Neural crest cell (in vitro differentiated cells): ENCODE measurements at regions not wholly inside any gene's neighbourhood (a gene's known extent, or its start where the extent isn't known, plus 50 kb on each side); places are given as distances from the start of the nearest gene placed in this dataset.

ENCODE experiments used
- DNase-seq: peaks from one replicate; pipeline ENCODE4 v3.0.0; 2021; ENCODE audit warnings: low read depth, mixed read lengths, low spot score
- H3K27ac Mint-ChIP-seq: one replicate; pipeline ENCODE4 v1.8.0; 2021; ENCODE audit warnings: mild to moderate bottlenecking, mixed read lengths; ENCODE audit not compliant: unreplicated experiment
- H3K27me3 Mint-ChIP-seq: 2 replicates; pipeline ENCODE4 v1.8.0; 2021; ENCODE audit warnings: low read depth, mild to moderate bottlenecking, mixed read lengths
- H3K36me3 Mint-ChIP-seq: 2 replicates; pipeline ENCODE4 v1.8.0; 2021; ENCODE audit warnings: low read depth, mild to moderate bottlenecking, mixed read lengths
- H3K4me1 Mint-ChIP-seq: 2 replicates; pipeline ENCODE4 v1.8.0; 2021; ENCODE audit warnings: mixed read lengths
- H3K4me3 Mint-ChIP-seq: one replicate; pipeline ENCODE4 v1.8.0; 2021; ENCODE audit warnings: mild to moderate bottlenecking, mixed read lengths
- H3K9me3 Mint-ChIP-seq: 2 replicates; pipeline ENCODE4 v1.8.0; 2021; ENCODE audit warnings: mixed read lengths
- TF ChIP-seq, protein P1 (sequence below): fragments of 200-600 bp; sonication (generic); conservative IDR thresholded peaks from 2 replicates; pipeline ENCODE4 v1.5.0; 2021; ENCODE audit warnings: antibody characterized with exemption, mild to moderate bottlenecking

DNA sequence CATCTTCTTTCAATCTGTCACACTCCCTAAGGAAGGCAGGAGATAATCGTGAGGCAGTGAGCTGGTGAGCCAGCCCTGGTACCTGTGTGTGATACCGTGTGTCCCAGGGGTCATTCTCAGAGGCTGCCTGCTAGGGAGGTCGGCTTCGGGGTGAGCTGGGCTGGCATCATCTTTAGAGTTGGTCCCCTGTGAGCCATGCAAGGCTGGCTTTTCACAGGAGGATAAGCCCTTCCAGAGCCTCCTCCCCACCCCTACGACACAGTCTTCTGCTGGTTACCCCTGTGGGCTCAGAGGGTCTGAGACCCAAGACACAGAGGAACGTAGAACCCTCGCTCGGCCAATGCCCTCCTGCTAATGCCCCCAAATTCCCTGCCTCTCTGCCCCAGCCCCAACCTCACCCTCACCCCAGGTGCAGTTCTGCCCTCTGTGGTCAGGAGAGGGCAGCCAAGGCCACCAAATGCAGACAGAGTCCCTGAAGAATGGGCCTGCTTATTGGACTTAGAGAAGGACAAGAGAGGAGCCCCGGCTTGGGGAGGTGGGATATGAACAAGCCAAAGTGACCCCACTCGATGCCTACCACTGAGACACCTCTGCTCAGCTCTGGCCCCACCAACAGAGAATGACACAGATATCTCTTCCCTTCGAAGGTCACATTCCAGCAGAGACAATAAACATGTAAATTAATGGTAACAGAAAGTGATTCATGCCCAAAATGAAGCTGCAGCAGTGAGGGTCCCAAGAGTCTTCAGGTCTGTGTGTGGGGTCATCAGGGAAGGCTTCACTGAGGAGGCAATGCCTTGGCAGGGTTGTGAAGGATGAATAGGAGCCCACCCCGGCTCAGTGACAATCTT, 80.8 kb upstream of the CCL1 start:
- Mint-ChIP-seq H3K27ac (no peak overlapping the region), H3K9me3 (no peaks in the 10 kb centered on the region), H3K36me3 (no peaks in the 10 kb centered on the region), H3K4me1 (peaks cover 5% of the 10 kb centered on the region), H3K4me3 (no peak overlapping the region), H3K27me3 (peaks cover 47% of the 10 kb centered on the region)
- DNase-seq, result peak; percentile 14
- TF ChIP-seq, protein P1, sequence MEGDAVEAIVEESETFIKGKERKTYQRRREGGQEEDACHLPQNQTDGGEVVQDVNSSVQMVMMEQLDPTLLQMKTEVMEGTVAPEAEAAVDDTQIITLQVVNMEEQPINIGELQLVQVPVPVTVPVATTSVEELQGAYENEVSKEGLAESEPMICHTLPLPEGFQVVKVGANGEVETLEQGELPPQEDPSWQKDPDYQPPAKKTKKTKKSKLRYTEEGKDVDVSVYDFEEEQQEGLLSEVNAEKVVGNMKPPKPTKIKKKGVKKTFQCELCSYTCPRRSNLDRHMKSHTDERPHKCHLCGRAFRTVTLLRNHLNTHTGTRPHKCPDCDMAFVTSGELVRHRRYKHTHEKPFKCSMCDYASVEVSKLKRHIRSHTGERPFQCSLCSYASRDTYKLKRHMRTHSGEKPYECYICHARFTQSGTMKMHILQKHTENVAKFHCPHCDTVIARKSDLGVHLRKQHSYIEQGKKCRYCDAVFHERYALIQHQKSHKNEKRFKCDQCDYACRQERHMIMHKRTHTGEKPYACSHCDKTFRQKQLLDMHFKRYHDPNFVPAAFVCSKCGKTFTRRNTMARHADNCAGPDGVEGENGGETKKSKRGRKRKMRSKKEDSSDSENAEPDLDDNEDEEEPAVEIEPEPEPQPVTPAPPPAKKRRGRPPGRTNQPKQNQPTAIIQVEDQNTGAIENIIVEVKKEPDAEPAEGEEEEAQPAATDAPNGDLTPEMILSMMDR, result peak; percentile 47

DNA sequence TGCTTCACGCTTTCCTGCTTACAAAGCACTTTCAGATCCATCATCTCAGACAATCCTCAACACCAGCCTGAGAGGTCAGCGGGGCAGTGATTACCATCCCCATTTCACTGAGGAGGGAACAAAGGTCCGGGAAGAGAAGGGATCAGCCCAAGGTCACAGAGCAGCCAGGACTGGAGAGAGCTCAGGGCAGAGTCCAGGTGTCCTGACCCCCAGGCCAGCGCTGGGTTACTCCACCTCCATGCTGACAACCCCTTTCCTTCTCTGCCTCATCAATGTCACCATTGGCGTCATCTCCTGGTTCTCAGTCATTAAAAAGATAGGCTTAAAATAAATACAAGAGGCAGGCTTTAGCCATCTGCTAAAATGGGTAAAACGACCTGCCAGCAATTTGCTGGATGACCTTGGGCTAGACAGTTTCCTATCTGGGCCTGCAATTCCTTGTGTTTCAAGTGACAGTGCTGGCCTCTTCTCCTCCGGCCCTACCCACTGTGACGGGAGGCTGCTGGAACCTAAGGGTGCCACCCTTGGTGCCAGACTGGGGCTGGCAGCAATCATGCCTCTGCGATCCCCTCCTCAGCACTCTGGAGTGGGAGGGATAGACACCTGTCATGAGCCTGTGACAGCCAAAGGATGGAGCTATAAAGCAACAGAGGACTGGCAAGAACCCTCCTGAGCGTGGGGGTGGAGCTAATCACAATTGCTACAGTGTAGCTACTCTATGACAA, 79.5 kb upstream of the CCL1 start:
- peaks cover 5% of the 10 kb centered on the region for H3K4me1 Mint-ChIP-seq
- no peak for DNase-seq
- H3K27ac Mint-ChIP-seq, result no peak overlapping the region
- TF ChIP-seq, protein P1, result no peak
- no peaks in the 10 kb centered on the region for H3K36me3 Mint-ChIP-seq
- no peak overlapping the region for H3K4me3 Mint-ChIP-seq
- no peaks in the 10 kb centered on the region for H3K9me3 Mint-ChIP-seq
- peaks cover 45% of the 10 kb centered on the region for H3K27me3 Mint-ChIP-seq

DNA sequence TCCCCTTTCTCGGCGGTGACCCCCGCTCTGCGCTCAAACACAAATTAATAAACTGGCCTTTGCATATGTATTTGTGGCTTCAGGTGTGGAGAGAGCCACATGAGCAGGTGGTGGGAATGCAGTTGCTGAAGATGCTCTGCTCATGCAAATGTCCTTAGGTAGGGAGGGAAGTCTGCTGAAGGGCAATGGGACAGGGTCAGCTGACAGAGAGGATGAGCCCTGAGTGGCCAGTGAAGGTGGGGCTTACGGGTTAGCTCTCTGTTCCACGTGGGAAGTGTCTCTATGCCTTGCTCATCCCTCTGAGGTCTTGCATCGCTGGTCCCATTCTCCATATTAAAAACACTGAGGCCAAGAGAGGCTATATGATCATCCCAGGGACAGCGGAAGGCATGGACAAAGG, 74.2 kb upstream of the CCL1 start:
- H3K4me3 Mint-ChIP-seq, result no peak overlapping the region
- no peak for DNase-seq
- TF ChIP-seq, protein P1, result no peak
- H3K36me3 Mint-ChIP-seq, result no peaks in the 10 kb centered on the region
- H3K4me1 Mint-ChIP-seq, result peaks cover 2% of the 10 kb centered on the region
- H3K27ac Mint-ChIP-seq, result no peak overlapping the region
- H3K9me3 Mint-ChIP-seq, result no peaks in the 10 kb centered on the region
- H3K27me3 Mint-ChIP-seq, result peaks cover 48% of the 10 kb centered on the region

DNA sequence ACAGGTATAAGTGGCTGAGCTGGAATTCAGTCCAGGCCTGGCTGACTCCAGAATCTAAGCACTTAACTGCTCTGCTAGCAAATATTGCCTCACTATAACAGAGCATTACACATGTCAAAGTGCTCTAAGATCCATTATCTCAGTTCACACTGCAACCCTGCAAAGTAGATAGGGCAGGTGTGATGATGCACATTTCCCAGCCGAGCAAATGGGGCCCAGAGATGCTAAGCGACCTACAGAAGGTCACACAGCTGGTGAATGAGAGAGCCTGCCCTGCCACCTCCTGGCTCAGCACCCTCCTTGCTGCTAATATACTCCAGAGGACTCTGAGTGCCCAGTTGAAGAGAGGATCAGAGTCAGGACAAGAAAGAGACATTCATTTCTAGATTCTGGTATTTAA, 73.6 kb upstream of the CCL1 start:
- H3K27ac Mint-ChIP-seq, result no peak overlapping the region
- no peak for DNase-seq
- TF ChIP-seq, protein P1, result no peak
- no peaks in the 10 kb centered on the region for H3K9me3 Mint-ChIP-seq
- no peaks in the 10 kb centered on the region for H3K4me1 Mint-ChIP-seq
- no peak overlapping the region for H3K4me3 Mint-ChIP-seq
- H3K36me3 Mint-ChIP-seq, result no peaks in the 10 kb centered on the region
- H3K27me3 Mint-ChIP-seq, result peaks cover 44% of the 10 kb centered on the region

DNA sequence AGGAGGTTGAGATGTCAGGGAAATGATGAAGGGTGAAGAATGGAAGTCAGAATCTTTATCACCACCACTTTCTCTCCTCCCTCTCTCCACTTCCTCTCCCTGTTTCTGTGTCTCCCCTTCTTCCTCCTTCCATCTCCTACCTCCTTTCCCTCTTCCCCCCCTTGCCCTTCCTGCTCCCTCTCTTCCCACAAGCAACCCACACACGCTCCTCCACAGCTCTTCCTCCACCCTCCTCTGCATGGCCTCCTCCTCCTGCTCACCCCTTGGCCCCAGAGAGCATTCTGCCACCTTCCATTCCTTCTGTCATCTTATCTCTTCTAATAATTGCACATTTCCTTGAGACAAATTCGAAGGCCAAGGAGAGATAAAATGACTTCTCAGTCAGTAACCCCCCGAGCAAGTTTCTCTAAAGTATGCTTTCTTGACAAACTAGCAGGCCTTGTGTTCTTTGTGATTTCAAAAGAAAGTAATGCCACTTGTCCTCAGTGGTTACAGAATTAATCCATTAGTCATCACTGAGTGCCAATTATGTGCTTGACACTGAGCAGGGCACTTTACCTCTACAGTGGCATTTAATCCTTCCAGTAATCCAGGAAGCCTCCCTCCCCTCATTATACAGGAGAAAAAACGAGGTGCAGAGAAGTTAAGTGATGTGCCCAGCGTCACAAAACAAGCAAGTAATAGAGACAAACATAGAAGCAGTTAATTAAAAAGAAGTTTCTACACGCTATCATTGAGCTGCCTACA, 72.3 kb upstream of the CCL1 start:
- peaks cover 33% of the 10 kb centered on the region for H3K27me3 Mint-ChIP-seq
- H3K9me3 Mint-ChIP-seq, result no peaks in the 10 kb centered on the region
- no peaks in the 10 kb centered on the region for H3K4me1 Mint-ChIP-seq
- H3K36me3 Mint-ChIP-seq, result no peaks in the 10 kb centered on the region
- H3K4me3 Mint-ChIP-seq, result no peak overlapping the region
- TF ChIP-seq, protein P1, result no peak
- DNase-seq, result no peak
- no peak overlapping the region for H3K27ac Mint-ChIP-seq
